Progenitor cell of endocrine pancreas (in vitro differentiated cells): ENCODE measurements at regions not wholly inside any gene's neighbourhood (a gene's known extent, or its start where the extent isn't known, plus 50 kb on each side); places are given as distances from the start of the nearest gene placed in this dataset.

ENCODE experiments used
- DNase-seq: peaks from one replicate; pipeline ENCODE4 v3.0.0; 2021; ENCODE audit warnings: low spot score; ENCODE audit not compliant: unreplicated experiment
- H3K27ac Mint-ChIP-seq: 2 replicates; pipeline ENCODE4 v1.8.0; 2021; ENCODE audit warnings: mild to moderate bottlenecking, moderate library complexity, mixed read lengths
- H3K27me3 Mint-ChIP-seq: 2 replicates; pipeline ENCODE4 v1.8.0; 2021; ENCODE audit warnings: mixed read lengths
- H3K36me3 Mint-ChIP-seq: 2 replicates; pipeline ENCODE4 v1.8.0; 2022; ENCODE audit warnings: mixed read lengths; ENCODE audit not compliant: insufficient read depth
- H3K4me1 Mint-ChIP-seq: 2 replicates; pipeline ENCODE4 v1.8.0; 2021; ENCODE audit warnings: low read depth, mixed read lengths
- H3K4me3 Mint-ChIP-seq: 2 replicates; pipeline ENCODE4 v1.8.0; 2021; ENCODE audit warnings: low read depth, mild to moderate bottlenecking, moderate library complexity, mixed read lengths
- H3K9me3 Mint-ChIP-seq: 2 replicates; pipeline ENCODE4 v1.8.0; 2021; ENCODE audit warnings: low read depth, mixed read lengths
- TF ChIP-seq, protein P1 (sequence below): fragments of 200-600 bp; sonication (generic); IDR thresholded peaks from one replicate; pipeline ENCODE4 v1.5.0; 2021; ENCODE audit warnings: antibody characterized with exemption, mild to moderate bottlenecking; ENCODE audit not compliant: unreplicated experiment

DNA sequence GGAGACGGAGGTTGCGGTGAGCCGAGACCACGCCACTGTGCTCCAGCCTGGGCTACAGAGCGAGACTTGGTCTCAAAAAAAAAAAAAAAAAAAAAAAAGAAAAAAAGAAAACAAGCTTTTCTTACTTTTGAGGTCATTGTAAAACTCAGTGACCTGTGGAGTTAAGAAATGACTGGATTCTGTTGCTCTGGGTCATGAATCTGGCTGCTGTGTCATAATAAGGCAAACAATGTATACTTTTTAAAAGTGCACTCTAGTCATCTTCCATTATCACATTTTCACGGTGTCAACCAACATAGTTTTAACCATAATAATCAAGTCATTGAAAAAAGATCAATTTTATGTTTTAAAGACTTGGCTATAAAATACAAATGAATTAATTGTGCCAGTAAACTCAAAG, 1186.6 kb downstream of the DIAPH3 start:
- no peaks in the 10 kb centered on the region for H3K36me3 Mint-ChIP-seq
- H3K4me3 Mint-ChIP-seq, result no peak overlapping the region
- H3K27ac Mint-ChIP-seq, result no peak overlapping the region
- TF ChIP-seq, protein P1, sequence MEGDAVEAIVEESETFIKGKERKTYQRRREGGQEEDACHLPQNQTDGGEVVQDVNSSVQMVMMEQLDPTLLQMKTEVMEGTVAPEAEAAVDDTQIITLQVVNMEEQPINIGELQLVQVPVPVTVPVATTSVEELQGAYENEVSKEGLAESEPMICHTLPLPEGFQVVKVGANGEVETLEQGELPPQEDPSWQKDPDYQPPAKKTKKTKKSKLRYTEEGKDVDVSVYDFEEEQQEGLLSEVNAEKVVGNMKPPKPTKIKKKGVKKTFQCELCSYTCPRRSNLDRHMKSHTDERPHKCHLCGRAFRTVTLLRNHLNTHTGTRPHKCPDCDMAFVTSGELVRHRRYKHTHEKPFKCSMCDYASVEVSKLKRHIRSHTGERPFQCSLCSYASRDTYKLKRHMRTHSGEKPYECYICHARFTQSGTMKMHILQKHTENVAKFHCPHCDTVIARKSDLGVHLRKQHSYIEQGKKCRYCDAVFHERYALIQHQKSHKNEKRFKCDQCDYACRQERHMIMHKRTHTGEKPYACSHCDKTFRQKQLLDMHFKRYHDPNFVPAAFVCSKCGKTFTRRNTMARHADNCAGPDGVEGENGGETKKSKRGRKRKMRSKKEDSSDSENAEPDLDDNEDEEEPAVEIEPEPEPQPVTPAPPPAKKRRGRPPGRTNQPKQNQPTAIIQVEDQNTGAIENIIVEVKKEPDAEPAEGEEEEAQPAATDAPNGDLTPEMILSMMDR, result no peak
- H3K9me3 Mint-ChIP-seq, result peaks cover under 1% of the 10 kb centered on the region
- peaks cover 3% of the 10 kb centered on the region for H3K4me1 Mint-ChIP-seq
- no peak for DNase-seq
- H3K27me3 Mint-ChIP-seq, result no peaks in the 10 kb centered on the region

DNA sequence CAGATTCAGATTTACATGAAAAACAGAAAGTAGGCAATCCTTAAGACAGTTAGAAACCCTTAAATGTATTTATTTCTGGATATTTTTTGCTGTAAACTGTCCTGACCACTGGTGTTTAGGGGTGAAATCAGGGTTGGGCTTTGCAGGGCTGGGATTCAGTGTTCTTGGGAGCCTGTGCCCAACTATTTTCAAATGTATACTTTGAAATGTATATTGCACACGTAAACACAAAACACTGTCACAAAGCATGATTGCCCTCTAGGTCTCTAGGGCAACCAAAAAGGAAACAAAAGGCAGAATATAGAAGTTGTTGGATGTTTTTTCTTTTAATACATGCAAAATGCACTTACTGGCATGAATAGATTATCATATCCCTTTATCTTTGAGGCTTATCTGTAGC, 1185.4 kb downstream of the DIAPH3 start:
- H3K9me3 Mint-ChIP-seq, result peaks cover 13% of the 10 kb centered on the region
- no peaks in the 10 kb centered on the region for H3K27me3 Mint-ChIP-seq
- DNase-seq, result no peak
- H3K4me1 Mint-ChIP-seq, result peaks cover 2% of the 10 kb centered on the region
- H3K4me3 Mint-ChIP-seq, result no peak overlapping the region
- H3K27ac Mint-ChIP-seq, result no peak overlapping the region
- TF ChIP-seq, protein P1, result no peak
- H3K36me3 Mint-ChIP-seq, result peaks cover 3% of the 10 kb centered on the region

DNA sequence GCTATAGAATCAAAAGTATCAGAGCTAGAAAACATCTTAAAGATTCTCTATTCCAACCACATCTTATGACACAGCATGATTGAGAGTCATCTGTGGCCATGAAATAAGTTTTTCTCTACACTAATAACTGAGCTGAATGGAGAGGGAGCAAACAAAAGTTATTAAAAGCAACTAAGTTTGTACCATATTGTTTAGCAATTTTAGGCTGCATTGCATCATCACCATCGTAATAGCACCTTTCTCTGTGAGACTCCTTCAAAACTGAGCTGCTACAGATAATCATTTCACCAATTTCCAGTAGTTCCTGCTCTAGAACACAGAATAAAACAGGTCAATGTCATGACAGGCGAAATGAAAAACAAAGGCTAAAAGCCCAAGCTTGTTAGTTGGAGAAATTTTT, 1183.9 kb downstream of the DIAPH3 start:
- H3K4me3 Mint-ChIP-seq, result no peak overlapping the region
- H3K36me3 Mint-ChIP-seq, result peaks cover 5% of the 10 kb centered on the region
- peaks cover 1% of the 10 kb centered on the region for H3K4me1 Mint-ChIP-seq
- H3K27ac Mint-ChIP-seq, result no peak overlapping the region
- no peaks in the 10 kb centered on the region for H3K27me3 Mint-ChIP-seq
- TF ChIP-seq, protein P1, result no peak
- peaks cover 24% of the 10 kb centered on the region for H3K9me3 Mint-ChIP-seq
- DNase-seq, result no peak

- no peaks in the 10 kb centered on the region for H3K4me1 Mint-ChIP-seq
- H3K9me3 Mint-ChIP-seq, result peaks cover 29% of the 10 kb centered on the region
- DNase-seq, result no peak
- TF ChIP-seq, protein P1, result no peak
- no peak overlapping the region for H3K27ac Mint-ChIP-seq
- no peak overlapping the region for H3K4me3 Mint-ChIP-seq
- H3K36me3 Mint-ChIP-seq, result peaks cover 5% of the 10 kb centered on the region
- H3K27me3 Mint-ChIP-seq, result no peaks in the 10 kb centered on the region
Measured at GRCh38 chr13:58985845-58986244, 1177.9 kb downstream of the DIAPH3 start.

DNA sequence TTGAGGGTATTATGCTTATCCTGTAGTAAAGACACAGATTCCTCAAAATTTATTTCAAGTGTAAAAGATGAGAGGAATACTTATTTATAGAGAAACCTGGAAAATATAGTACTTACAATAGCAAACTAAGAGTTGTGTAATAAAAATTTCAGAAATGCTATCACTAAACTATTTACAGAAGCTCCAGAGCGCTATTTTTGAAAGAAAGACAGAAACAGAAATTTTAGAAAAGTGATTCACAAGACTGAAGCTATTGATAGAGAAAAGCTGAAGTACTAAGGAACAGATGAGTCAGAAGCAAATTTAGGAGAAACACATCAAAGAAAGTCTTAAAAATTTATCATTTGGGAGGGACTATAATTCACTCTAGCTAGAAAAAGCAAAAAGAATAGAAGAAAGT, 1174.2 kb downstream of the DIAPH3 start:
- Mint-ChIP-seq H3K27ac (no peak overlapping the region), H3K9me3 (peaks cover 8% of the 10 kb centered on the region), H3K4me1 (peaks cover 3% of the 10 kb centered on the region), H3K27me3 (no peaks in the 10 kb centered on the region), H3K4me3 (no peak overlapping the region), H3K36me3 (no peaks in the 10 kb centered on the region)
- TF ChIP-seq, protein P1, result no peak
- no peak for DNase-seq
